BLaER1 (cell line): ENCODE measurements at regions not wholly inside any gene's neighbourhood (a gene's known extent, or its start where the extent isn't known, plus 50 kb on each side); places are given as distances from the start of the nearest gene placed in this dataset.
"Not testable (repeated sequence)": the region's sequence is repeated elsewhere in the genome, so short reads cannot be mapped to it uniquely, and the experiment has no call there.

Source experiments
- H3K27ac ChIP-seq: shearing (Covaris generic); formaldehyde crosslinking; 2 replicates; pipeline ENCODE4 v1.8.1; 2022
- H3K27me3 ChIP-seq: shearing (Covaris generic); formaldehyde crosslinking; 2 replicates; pipeline ENCODE4 v1.8.1; 2022
- H3K36me3 ChIP-seq: shearing (Covaris generic); formaldehyde crosslinking; 2 replicates; pipeline ENCODE4 v1.8.1; 2022
- H3K4me1 ChIP-seq: shearing (Covaris generic); formaldehyde crosslinking; 2 replicates; pipeline ENCODE4 v1.8.1; 2022
- H3K4me2 ChIP-seq: shearing (Covaris generic); formaldehyde crosslinking; 2 replicates; pipeline ENCODE4 v1.8.1; 2022
- H3K4me3 ChIP-seq: shearing (Covaris generic); formaldehyde crosslinking; 2 replicates; pipeline ENCODE4 v1.8.1; 2022
- H3K9ac ChIP-seq: shearing (Covaris generic); formaldehyde crosslinking; 2 replicates; pipeline ENCODE4 v1.8.1; 2022
- H3K9me3 ChIP-seq: shearing (Covaris generic); formaldehyde crosslinking; 2 replicates; pipeline ENCODE4 v1.8.1; 2022
- H4K20me1 ChIP-seq: shearing (Covaris generic); formaldehyde crosslinking; 2 replicates; pipeline ENCODE4 v1.8.1; 2022
- Cebpa-rat ChIP-seq: shearing (Covaris generic); IDR thresholded peaks from 2 replicates; pipeline ENCODE4 v1.8.1; 2022

DNA sequence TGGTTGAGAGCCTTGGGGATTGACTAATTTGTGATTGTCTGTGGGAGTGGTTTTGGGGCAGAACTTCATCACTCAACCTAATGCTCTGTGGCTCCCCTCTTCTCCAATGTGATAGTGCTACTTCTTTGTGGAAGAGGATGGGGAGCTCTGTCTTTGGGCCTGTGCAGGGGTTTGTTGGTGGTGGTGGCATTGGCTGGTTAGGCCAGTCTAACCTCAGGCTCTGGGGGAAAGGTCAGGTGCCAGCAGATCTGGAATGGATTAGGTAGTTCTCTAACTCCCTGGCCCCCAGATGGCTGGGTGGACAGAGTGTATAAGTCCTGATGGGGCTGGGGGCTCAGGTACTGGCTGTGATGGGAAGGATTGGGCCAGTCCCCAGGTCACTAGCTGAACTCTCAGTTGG lies 129.0 kb upstream of the CHD6 start:
- H4K20me1 ChIP-seq: no peaks in the 10 kb centered on the region
- H3K4me2 ChIP-seq: no peak overlapping the region
- no peak overlapping the region for H3K27ac ChIP-seq
- no peak for TF ChIP-seq Cebpa-rat
- no peak overlapping the region for H3K9ac ChIP-seq
- H3K27me3 ChIP-seq: no peaks in the 10 kb centered on the region
- no peaks in the 10 kb centered on the region for H3K36me3 ChIP-seq
- H3K4me3 ChIP-seq: no peak overlapping the region
- peaks cover 7% of the 10 kb centered on the region; the same call in 1 of the 2 replicates for H3K9me3 ChIP-seq
- H3K4me1 ChIP-seq: no peaks in the 10 kb centered on the region

DNA sequence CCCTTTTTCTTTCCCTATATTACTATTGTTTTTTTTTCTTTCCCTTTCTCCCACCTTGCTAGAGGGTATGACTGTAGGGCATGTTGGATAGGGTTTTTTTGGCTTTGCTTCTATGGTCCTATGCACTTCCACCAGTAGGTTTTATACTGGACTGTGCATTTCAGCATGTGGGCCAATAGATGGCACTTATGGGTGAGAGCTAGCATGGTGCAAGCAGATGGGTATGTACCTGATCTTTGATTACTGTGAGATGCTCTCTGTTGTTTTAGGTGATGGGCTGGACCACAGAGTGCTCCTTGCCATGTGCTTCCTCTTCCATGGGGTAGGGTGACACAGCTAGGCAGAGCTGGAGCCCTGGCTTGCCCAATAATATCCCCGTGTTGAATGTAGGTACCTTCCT lies 128.5 kb upstream of the CHD6 start:
- TF ChIP-seq Cebpa-rat: no peak
- H3K27me3 ChIP-seq: no peaks in the 10 kb centered on the region
- no peaks in the 10 kb centered on the region for H3K36me3 ChIP-seq
- H3K9me3 ChIP-seq: peaks cover 7% of the 10 kb centered on the region; the same call in 1 of the 2 replicates
- H3K9ac ChIP-seq: no peak overlapping the region
- no peaks in the 10 kb centered on the region for H3K4me1 ChIP-seq
- no peak overlapping the region for H3K4me3 ChIP-seq
- no peaks in the 10 kb centered on the region for H4K20me1 ChIP-seq
- H3K4me2 ChIP-seq: no peak overlapping the region
- no peak overlapping the region for H3K27ac ChIP-seq

DNA sequence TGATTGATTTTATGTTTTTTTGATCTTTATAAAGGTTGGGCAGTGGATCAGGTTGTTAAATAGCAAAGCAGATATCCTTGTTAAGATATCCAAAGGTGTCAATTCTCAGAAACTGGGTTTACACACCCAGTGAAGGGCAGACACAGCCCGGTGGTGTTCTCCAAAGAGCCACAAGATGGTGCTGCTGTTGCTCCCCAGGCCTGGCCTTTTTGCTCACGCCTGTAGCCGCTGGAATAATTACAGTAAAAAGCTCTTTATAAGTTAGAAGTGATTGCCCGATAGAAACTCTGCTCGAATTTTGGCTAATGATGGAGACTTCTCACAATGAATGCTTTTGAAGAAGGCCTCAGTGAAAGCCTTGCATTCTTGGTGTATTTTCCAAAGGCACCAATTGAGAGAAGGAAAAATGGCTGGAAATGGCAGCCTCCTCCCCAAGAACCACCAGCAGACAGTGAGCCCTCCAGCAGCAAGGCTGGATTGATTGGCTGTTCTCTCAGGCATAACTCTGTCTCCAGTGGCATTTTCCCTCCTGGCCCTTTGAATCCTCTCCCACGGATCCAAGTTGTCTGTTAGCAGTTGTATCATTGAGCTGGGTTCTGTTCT lies 120.5 kb upstream of the CHD6 start:
- no peak overlapping the region for H3K27ac ChIP-seq
- H3K9ac ChIP-seq: no peak overlapping the region
- TF ChIP-seq Cebpa-rat: no peak
- H3K27me3 ChIP-seq: no peaks in the 10 kb centered on the region
- H3K4me3 ChIP-seq: no peak overlapping the region
- H4K20me1 ChIP-seq: no peaks in the 10 kb centered on the region
- H3K36me3 ChIP-seq: no peaks in the 10 kb centered on the region
- peaks cover 3% of the 10 kb centered on the region; the same call in 1 of the 2 replicates for H3K9me3 ChIP-seq
- no peaks in the 10 kb centered on the region for H3K4me1 ChIP-seq
- no peak overlapping the region for H3K4me2 ChIP-seq

DNA sequence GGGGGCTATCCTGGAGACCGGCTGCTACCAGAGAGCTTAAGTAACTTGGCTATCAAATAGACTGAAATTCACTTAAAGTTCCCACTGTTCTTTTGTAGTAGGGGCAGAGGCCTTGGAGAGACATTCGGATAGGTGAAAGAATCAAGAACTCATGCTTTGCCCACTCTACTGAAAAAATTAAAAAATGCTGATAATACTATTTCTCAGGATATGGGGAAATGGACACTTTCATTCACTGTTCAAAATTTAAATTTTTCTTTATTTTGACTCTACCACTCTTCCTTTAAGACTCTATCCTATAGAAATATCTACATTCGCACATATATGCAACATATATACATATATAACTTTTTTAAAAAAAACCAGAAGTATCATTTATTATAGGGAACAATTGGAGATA lies 117.8 kb upstream of the CHD6 start:
- Histone ChIP-seq H3K4me1 (no peaks in the 10 kb centered on the region), H3K4me3 (no peak overlapping the region), H3K36me3 (no peaks in the 10 kb centered on the region), H3K9ac (no peak overlapping the region), H3K4me2 (no peak overlapping the region), H3K27ac (no peak overlapping the region), H4K20me1 (no peaks in the 10 kb centered on the region), H3K9me3 (no peaks in the 10 kb centered on the region), H3K27me3 (no peaks in the 10 kb centered on the region)
- no peak for TF ChIP-seq Cebpa-rat

DNA sequence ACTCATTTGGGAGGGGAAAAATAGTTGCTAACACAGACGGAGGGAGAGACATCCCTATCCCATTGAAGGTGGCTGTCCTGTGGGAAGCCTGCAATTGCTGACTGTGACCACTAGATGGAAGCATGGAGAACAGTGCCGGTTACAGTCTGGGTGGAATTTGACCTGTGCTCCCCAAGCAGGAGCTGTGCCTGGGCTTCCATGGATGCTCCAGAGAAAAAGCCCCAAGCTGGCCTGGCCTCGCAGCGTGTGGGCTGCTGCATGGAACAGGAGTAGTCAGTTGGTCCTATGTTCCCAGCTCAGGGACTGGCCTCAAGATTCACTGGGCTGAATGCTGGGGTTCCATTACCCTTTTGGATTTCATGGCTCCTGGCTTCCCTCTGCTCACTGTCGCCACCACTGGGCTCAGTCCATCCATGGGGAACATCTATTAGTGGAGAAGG lies 116.3 kb upstream of the CHD6 start:
- H3K36me3 ChIP-seq: no peaks in the 10 kb centered on the region
- no peak overlapping the region for H3K27ac ChIP-seq
- no peaks in the 10 kb centered on the region for H3K27me3 ChIP-seq
- no peak for TF ChIP-seq Cebpa-rat
- no peak overlapping the region for H3K4me3 ChIP-seq
- no peak overlapping the region for H3K9ac ChIP-seq
- H3K9me3 ChIP-seq: no peaks in the 10 kb centered on the region
- no peaks in the 10 kb centered on the region for H3K4me1 ChIP-seq
- no peak overlapping the region for H3K4me2 ChIP-seq
- no peaks in the 10 kb centered on the region for H4K20me1 ChIP-seq

DNA sequence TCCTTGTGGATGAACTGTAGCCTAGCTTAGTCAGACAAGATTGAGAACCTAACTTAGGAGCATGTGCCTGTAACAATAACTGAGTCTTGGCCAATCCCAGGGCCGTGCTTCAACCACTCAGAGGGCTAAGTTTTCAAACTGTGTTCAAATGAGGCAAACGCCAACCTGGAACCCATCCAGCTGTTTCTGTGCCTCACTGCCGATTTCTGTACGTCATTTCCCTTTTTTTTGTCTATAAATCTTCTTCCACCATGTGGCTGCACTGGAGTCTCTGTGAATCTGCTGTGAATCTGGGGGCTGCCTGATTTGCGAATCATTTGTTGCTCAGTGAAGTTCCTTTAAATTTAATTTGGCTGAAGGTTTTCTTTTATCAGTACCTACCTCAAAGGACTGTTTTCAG lies 115.0 kb upstream of the CHD6 start:
- no peaks in the 10 kb centered on the region for H3K4me1 ChIP-seq
- no peaks in the 10 kb centered on the region for H3K27me3 ChIP-seq
- H3K9me3 ChIP-seq: peaks cover under 1% of the 10 kb centered on the region; the same call in 1 of the 2 replicates
- H3K9ac ChIP-seq: no peak overlapping the region
- H4K20me1 ChIP-seq: no peaks in the 10 kb centered on the region
- no peak for TF ChIP-seq Cebpa-rat
- H3K4me2 ChIP-seq: no peak overlapping the region
- no peaks in the 10 kb centered on the region for H3K36me3 ChIP-seq
- no peak overlapping the region for H3K27ac ChIP-seq
- no peak overlapping the region for H3K4me3 ChIP-seq

DNA sequence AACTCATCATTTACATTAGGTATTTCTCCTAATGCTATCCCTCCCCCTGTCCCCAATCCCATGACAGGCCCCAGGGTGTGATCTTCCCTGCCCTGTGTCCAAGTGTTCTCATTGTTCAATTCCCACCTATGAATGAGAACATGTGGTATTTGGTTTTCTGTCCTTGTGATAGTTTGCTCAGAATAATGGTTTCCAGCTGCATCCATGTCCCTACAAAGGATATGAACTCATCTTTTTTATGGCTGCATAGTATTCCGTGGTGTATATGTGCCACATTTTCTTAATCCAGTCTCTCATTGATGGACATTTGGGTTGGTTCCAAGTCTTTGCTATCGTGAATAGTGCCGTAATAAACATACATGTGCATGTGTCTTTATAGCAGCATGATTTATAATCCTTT lies 113.0 kb upstream of the CHD6 start:
- H3K36me3 ChIP-seq, H3K4me3 ChIP-seq, H3K9me3 ChIP-seq, H3K9ac ChIP-seq, H3K4me1 ChIP-seq, H3K4me2 ChIP-seq, H4K20me1 ChIP-seq, H3K27ac ChIP-seq, H3K27me3 ChIP-seq: not testable (repeated sequence)

DNA sequence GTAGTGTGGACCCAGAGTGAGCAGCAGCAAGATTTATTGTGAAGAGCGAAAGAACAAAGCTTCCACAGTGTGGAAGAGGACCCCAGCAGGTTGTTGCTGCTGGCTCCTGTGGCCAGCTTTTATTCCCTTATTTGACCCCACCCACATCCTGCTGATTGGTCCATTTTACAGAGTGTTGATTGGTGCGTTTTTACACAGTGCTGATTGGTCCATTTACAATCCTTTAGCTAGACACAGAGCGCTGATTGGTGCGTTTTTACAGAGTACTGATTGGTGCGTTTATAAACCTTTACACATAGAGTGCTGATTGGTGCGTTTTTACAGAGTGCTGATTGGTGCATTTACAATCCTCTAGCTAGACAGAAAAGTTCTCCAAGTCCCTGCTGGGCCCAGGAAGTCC lies 109.5 kb upstream of the CHD6 start:
- not testable (repeated sequence) for H3K4me3 ChIP-seq

DNA sequence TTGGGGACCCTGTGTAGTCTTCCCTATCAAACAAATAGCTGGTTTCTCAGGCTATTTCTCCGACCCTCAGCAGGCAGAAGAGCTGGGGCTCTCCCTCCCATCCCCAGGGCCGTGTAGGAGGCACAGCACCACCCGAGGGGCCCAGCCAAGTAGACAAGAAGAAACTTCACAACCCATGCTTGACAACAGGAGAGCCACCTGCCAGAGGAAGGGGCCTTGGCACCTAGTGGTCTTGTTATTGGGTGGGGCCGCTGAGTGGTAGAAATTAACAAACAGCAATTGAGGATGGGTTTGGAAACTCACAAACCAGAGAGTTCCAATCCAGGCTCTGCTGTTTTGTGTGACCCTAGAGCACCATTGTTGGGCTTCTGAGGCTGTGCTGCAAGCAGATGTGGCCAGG lies 108.5 kb upstream of the CHD6 start:
- Histone ChIP-seq H3K9ac (no peak overlapping the region), H3K27me3 (no peaks in the 10 kb centered on the region), H3K36me3 (no peaks in the 10 kb centered on the region), H3K4me3 (no peak overlapping the region), H4K20me1 (no peaks in the 10 kb centered on the region), H3K27ac (no peak overlapping the region), H3K9me3 (peaks cover 6% of the 10 kb centered on the region; the same call in 1 of the 2 replicates), H3K4me2 (no peak overlapping the region), H3K4me1 (no peaks in the 10 kb centered on the region)
- TF ChIP-seq Cebpa-rat: no peak

More for the DNA sequence above, 109.5 kb upstream of the CHD6 start:
- H3K27me3 ChIP-seq, H3K36me3 ChIP-seq, H4K20me1 ChIP-seq, H3K4me2 ChIP-seq, H3K27ac ChIP-seq, H3K9ac ChIP-seq, H3K9me3 ChIP-seq, H3K4me1 ChIP-seq: not testable (repeated sequence)

DNA sequence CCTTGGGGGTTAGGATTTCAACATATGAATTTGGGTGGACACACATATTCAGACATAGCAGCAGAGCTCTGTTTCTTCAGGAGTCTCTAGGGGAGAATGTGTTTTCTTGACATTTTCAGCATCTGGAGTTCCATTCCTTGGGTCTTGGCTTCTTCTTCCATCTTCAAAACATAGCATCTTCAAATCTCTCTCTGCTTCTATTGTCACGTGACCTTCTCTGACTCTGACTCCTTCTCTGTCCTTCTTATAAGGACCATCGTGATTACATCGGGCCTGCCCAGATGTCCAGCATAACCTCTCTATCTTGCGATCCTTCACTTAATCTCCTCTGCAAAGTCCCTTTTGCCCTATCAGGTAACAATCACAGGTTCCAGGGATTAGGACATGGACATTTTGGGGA lies 101.0 kb upstream of the CHD6 start:
- Histone ChIP-seq H4K20me1 (no peaks in the 10 kb centered on the region), H3K36me3 (no peaks in the 10 kb centered on the region), H3K4me2 (no peak overlapping the region), H3K9me3 (no peaks in the 10 kb centered on the region), H3K27ac (no peak overlapping the region), H3K27me3 (no peaks in the 10 kb centered on the region), H3K4me1 (peaks cover 6% of the 10 kb centered on the region; the same call in 1 of the 2 replicates), H3K9ac (no peak overlapping the region), H3K4me3 (no peak overlapping the region)
- no peak for TF ChIP-seq Cebpa-rat

DNA sequence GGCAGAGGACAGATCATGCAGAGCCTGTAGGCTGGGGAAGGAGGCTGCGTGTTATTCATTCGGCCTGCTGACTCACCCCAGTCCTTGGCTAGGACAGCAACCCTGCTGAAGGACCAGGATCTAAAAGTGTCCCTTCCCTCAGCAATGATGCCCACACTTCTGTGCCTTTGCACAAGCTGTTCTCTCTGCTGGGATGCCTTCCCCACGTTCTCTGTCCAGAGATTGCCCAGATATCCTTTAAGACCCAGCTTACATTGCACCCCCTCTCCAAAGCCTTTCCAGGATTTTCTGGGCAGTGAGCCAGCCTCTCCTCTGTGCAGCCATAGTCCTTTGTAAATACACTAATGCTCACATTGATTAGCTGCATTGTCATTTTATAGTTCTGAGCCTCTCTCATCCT lies 99.3 kb upstream of the CHD6 start:
- Histone ChIP-seq H3K27ac (no peak overlapping the region), H3K36me3 (no peaks in the 10 kb centered on the region), H4K20me1 (no peaks in the 10 kb centered on the region), H3K9ac (no peak overlapping the region), H3K4me1 (peaks cover 6% of the 10 kb centered on the region; the same call in 1 of the 2 replicates), H3K9me3 (no peaks in the 10 kb centered on the region), H3K4me2 (no peak overlapping the region), H3K4me3 (no peak overlapping the region), H3K27me3 (no peaks in the 10 kb centered on the region)
- no peak for TF ChIP-seq Cebpa-rat
